A673 (cell line): ENCODE measurements at regions not wholly inside any gene's neighbourhood (a gene's known extent, or its start where the extent isn't known, plus 50 kb on each side); places are given as distances from the start of the nearest gene placed in this dataset.

Experiments
- EZH2 ChIP-seq: fragments of 200-600 bp; sonication (generic); IDR thresholded peaks from 2 replicates; pipeline ENCODE4 v1.6.1; 2017; ENCODE audit warnings: borderline replicate concordance, low read depth, mild to moderate bottlenecking, mixed read lengths, antibody characterized with exemption, low read length; ENCODE audit not compliant: poor library complexity, severe bottlenecking
- TF ChIP-seq, protein P1 (sequence below): fragments of 300-800, 200-600 bp; sonication (generic); conservative IDR thresholded peaks from 2 replicates; pipeline ENCODE4 v1.5.1; 2017; ENCODE audit warnings: low read depth, mild to moderate bottlenecking, antibody characterized with exemption, low read length, moderate library complexity, mixed read lengths

DNA sequence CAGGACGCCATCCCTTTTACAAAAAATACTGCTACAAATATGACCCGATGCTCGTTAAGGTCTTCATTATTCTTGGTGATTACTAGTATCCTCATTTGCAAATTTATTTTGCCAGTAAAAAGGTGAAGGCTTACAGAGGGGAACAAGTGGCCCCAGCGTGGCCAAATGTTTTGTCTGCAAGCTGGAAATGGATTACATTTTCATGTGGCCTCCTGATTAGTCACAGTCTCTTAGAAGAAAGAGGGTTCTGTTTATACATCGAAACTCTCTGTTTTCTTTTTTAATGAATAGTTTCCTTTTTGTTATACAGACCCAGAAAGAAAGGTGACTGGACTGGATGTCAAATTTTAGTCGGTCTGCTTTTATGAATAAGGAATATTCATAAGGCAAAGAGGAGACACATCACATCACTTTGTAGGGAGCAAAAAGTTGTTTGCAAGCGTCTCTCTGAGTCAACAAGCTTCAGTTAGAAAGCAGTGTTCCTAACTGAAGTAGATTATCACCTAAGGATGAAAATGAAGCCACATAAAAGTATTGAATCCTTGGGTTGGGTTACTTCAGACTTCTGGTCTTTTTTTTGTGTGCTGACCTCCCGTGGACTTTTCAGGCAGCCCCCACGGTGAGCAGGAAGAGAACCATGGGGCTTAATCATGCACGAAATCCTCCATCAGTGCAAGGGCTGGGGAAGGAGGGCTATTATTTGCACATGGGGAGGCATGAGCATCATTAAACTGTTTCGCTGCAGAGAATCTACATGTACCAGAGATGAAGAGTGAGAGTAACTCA is 125.6 kb downstream of the ARSF start:
- TF ChIP-seq, protein P1, sequence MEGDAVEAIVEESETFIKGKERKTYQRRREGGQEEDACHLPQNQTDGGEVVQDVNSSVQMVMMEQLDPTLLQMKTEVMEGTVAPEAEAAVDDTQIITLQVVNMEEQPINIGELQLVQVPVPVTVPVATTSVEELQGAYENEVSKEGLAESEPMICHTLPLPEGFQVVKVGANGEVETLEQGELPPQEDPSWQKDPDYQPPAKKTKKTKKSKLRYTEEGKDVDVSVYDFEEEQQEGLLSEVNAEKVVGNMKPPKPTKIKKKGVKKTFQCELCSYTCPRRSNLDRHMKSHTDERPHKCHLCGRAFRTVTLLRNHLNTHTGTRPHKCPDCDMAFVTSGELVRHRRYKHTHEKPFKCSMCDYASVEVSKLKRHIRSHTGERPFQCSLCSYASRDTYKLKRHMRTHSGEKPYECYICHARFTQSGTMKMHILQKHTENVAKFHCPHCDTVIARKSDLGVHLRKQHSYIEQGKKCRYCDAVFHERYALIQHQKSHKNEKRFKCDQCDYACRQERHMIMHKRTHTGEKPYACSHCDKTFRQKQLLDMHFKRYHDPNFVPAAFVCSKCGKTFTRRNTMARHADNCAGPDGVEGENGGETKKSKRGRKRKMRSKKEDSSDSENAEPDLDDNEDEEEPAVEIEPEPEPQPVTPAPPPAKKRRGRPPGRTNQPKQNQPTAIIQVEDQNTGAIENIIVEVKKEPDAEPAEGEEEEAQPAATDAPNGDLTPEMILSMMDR = no peak
- TF ChIP-seq EZH2 = no peak
